Gastroesophageal sphincter (tissue), 4 donors: ENCODE measurements at regions not wholly inside any gene's neighbourhood (a gene's known extent, or its start where the extent isn't known, plus 50 kb on each side); places are given as distances from the start of the nearest gene placed in this dataset.

Source experiments
- ATAC-seq: fragments of 150-250 bp; one replicate; pipeline ENCODE4 v1.9.1; 2016; ENCODE audit warnings: mild to moderate bottlenecking, moderate library complexity
- H3K27ac ChIP-seq, 4 donors: fragments of 200-600 bp; sonication (generic) in 3 of 4; 1 replicate in 3 of 4; 2 replicates in 1 of 4; pipeline ENCODE4 v1.5.1; 2016 to 2019
- H3K27me3 ChIP-seq: fragments of 200-600 bp; sonication (generic); one replicate; pipeline ENCODE4 v1.5.1; 2019
- H3K36me3 ChIP-seq, 2 donors: fragments of 200-600 bp; sonication (generic); one replicate each; pipeline ENCODE4 v1.5.1; 2019; ENCODE audit warnings: control low read depth in 1 of 2
- H3K4me1 ChIP-seq, 3 donors: fragments of 200-600 bp; sonication (generic); 1 replicate in 2 of 3; 2 replicates in 1 of 3; pipeline ENCODE4 v1.5.1; 2016 to 2019; ENCODE audit warnings: control low read depth in 2 of 3
- H3K4me3 ChIP-seq, 2 donors: fragments of 200-600 bp; sonication (generic); one replicate each; pipeline ENCODE4 v1.5.1; 2019; ENCODE audit warnings: mild to moderate bottlenecking in 1 of 2, moderate library complexity in 1 of 2
- H3K9me3 ChIP-seq, 3 donors: fragments of 200-600 bp; sonication (generic); one replicate each; pipeline ENCODE4 v1.5.1; 2017 to 2019; ENCODE audit warnings: control low read depth in 2 of 3
- EP300 ChIP-seq: sonication (generic); formaldehyde crosslinking; IDR thresholded peaks from one replicate; pipeline ENCODE4 v1.6.1; 2017; ENCODE audit warnings: antibody characterized with exemption, mild to moderate bottlenecking
- POLR2A ChIP-seq, 2 donors: fragments of 450-650 bp; IDR thresholded peaks; one replicate each; pipeline ENCODE4 v1.6.1; 2017; ENCODE audit warnings: antibody characterized with exemption in 2 of 2, mild to moderate bottlenecking in 2 of 2, moderate library complexity in 1 of 2
- POLR2AphosphoS5 ChIP-seq: sonication (generic); formaldehyde crosslinking; IDR thresholded peaks from one replicate; pipeline ENCODE4 v1.6.1; 2017; ENCODE audit warnings: antibody characterized with exemption
- WGBS, 2 donors: methylation state at CpG; one replicate each; pipeline ENCODE4 v1.1.5; 2018; ENCODE audit warnings: low coverage in 1 of 2; 5-methylcytosine and 5-hydroxymethylcytosine counted together
- TF ChIP-seq, protein P1 (sequence below), 4 experiments: fragments of 200-600 bp in 2 of 4; fragments of 450-650 bp in 2 of 4; sonication (generic) in 1 of 4; IDR thresholded peaks; one replicate each; pipeline ENCODE4 v1.5.1; 2017 to 2019; ENCODE audit warnings: antibody characterized with exemption in 4 of 4, mild to moderate bottlenecking in 2 of 4, moderate library complexity in 2 of 4

DNA sequence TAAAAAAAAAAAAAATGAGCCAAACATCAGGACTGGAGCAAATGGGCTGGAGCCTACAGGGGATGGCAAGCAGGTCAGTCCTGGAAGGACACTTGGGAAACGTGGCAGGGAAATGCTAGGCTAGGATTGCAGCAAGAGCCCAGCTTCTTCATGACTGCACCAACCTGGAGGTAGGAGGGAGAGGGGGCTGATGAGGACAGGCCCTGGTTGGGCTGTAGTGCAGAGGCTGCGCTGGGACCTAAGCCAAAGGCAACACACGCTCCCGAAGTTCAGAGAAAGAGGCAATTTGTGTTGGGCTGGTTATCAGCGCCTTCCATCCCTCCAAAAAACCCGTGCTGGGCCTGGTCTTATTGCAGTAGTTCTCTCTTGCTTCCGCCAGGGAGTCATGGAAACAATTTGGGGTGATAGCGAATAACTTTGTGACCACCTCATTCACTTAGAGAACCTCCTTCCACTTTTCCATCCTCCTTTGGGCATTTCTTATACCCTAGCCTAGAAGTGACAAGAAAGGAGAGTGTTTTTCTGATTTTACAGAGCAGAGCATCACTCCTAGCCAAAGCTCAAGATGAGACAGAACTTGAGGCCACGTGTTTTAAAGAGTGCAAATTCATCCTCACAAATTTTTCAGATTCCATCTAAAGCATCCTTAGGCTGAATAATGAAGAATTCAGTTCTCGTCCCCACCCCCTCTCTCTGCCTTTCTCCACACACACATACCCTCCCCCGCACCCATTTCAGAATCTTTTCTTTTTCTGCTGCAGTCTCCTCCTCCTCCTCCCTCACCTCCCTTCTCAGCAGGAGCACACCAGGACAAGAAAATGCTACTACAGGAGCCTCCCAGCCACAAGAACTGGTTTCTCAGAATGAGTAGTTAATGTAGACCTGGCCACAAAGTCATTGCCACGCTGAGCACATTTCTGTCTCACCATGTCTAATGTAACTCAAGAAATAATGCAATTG lies 61.3 kb upstream of the CALM2 start:
- 48 to 62% methylated on average over 10 of the region's 12 CpGs for WGBS, 2 donors
- ATAC-seq = peak; percentile 55
- peak overlapping the region in 2 of 4 donors; percentile 1 to 38 for H3K27ac ChIP-seq

DNA sequence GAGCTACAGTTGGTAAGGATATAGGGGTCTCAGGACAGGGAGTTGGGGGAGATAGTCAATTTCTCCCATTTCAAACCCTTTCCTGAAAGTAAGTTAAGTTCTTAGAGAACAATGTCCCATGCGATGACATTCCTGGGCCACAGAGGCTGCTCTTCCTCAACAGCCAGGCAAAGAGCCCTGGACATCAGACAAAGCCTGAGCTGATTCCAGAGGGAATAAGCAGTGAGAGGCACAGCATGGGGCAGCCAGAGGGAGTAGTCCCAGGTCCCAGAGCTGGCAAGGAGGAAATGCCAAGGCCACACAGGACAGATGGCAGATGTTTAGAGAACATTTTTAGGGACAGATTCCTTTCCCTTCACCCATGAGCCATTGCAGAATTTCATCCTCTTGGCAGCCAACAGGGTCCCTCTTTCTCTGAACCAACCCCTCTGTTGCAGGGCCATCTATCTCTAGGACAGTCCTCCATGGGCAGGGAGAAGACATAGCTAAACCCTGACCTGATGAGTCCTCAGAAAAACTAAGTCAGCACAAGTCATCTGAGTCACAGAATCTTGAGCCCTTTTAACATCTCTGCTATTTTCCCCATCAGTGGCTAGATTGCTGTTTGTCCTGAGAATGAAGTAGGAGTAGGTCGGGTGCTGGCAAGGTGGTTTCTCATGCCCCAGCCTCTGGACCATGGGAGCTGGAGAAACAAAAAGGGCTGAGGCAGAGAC lies 60.3 kb upstream of the CALM2 start:
- WGBS, 2 donors = 67% methylated on average over 1 of the region's 2 CpGs; no CpG with 5 or more reads in 1 of the 2 donors
- H3K36me3 ChIP-seq = no peaks in the 10 kb centered on the region
- H3K27ac ChIP-seq = peak overlapping the region in 1 of 4 donors; percentile 1
- H3K4me3 ChIP-seq = no peak overlapping the region
- TF ChIP-seq EP300 = no peak
- TF ChIP-seq POLR2AphosphoS5 = no peak
- TF ChIP-seq POLR2A (IDR thresholded peaks at IDR 0.05) = no peak
- TF ChIP-seq, protein P1, sequence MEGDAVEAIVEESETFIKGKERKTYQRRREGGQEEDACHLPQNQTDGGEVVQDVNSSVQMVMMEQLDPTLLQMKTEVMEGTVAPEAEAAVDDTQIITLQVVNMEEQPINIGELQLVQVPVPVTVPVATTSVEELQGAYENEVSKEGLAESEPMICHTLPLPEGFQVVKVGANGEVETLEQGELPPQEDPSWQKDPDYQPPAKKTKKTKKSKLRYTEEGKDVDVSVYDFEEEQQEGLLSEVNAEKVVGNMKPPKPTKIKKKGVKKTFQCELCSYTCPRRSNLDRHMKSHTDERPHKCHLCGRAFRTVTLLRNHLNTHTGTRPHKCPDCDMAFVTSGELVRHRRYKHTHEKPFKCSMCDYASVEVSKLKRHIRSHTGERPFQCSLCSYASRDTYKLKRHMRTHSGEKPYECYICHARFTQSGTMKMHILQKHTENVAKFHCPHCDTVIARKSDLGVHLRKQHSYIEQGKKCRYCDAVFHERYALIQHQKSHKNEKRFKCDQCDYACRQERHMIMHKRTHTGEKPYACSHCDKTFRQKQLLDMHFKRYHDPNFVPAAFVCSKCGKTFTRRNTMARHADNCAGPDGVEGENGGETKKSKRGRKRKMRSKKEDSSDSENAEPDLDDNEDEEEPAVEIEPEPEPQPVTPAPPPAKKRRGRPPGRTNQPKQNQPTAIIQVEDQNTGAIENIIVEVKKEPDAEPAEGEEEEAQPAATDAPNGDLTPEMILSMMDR (IDR thresholded peaks at IDR 0.05) = no peak
- H3K9me3 ChIP-seq = no peaks in the 10 kb centered on the region
- no peaks in the 10 kb centered on the region for H3K27me3 ChIP-seq
- peaks cover 0 to 17% (median 5%) of the 10 kb centered on the region in 3 donors for H3K4me1 ChIP-seq
- ATAC-seq = no peak

More for the DNA sequence above, 61.3 kb upstream of the CALM2 start:
- TF ChIP-seq, protein P1 (IDR thresholded peaks at IDR 0.05) = no peak
- TF ChIP-seq POLR2AphosphoS5 = peak; percentile 33
- no peaks in the 10 kb centered on the region for H3K9me3 ChIP-seq
- H3K4me3 ChIP-seq = no peak overlapping the region
- no peaks in the 10 kb centered on the region for H3K36me3 ChIP-seq
- H3K27me3 ChIP-seq = no peaks in the 10 kb centered on the region
- peaks cover 0 to 17% (median 5%) of the 10 kb centered on the region in 3 donors for H3K4me1 ChIP-seq

DNA sequence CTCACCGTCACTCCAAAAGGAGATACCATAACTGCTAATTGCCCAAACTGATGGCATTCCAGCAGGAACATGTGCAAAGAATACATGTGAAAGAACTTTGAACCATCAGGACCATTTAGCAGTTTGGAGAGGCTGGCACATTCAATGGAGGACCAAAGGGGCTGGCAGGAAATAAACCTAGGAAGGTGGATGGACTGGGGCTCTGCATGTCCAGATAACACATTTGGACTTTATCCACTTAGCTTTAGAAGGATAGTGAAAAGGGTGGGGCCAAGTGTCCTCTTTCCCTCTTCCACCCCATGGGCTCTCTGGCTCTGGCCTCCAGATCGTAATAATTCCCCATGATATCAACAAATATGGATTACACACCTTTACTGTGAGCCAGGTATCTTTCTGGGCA lies 58.8 kb upstream of the CALM2 start:
- Histone ChIP-seq H3K4me1 (peaks cover 0 to 28% (median 8%) of the 10 kb centered on the region in 3 donors), H3K4me3 (no peak overlapping the region), H3K27me3 (no peaks in the 10 kb centered on the region), H3K36me3 (no peaks in the 10 kb centered on the region), H3K27ac (no peak overlapping the region), H3K9me3 (no peaks in the 10 kb centered on the region)
- WGBS, 2 donors = 100% methylated on average over 1 to 2 of the region's 2 CpGs
- no peak for ATAC-seq
- TF ChIP-seq EP300 = no peak
- TF ChIP-seq, protein P1 (IDR thresholded peaks at IDR 0.05) = no peak
- TF ChIP-seq POLR2A (IDR thresholded peaks at IDR 0.05) = no peak
- TF ChIP-seq POLR2AphosphoS5 = no peak

DNA sequence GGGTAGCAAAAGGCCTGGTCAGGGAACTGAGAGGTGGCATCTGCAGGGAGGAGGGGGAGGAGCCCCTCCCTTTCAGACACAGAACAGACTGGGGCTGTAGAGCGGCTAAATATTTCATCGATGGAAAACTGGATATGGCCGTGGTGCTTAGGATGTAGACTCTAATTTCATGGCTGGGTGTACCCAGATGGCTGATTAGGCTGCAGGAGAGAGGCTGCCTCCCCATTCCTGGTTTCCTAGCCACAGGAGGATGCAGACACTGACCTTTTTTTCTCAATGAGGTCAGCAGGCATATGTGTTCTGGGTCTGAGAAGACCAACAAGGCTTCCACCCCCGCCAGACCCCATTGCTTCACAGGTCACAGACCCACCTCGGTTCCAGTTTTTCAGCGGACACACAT lies 58.1 kb upstream of the CALM2 start:
- ATAC-seq = no peak
- WGBS, 2 donors = 83 to 89% methylated on average over 3 of the region's 6 CpGs
- Histone ChIP-seq H3K4me3 (no peak overlapping the region), H3K9me3 (no peaks in the 10 kb centered on the region), H3K27me3 (no peaks in the 10 kb centered on the region), H3K27ac (no peak overlapping the region), H3K4me1 (peaks cover 0 to 30% (median 8%) of the 10 kb centered on the region in 3 donors), H3K36me3 (no peaks in the 10 kb centered on the region)
- TF ChIP-seq EP300 = no peak
- TF ChIP-seq POLR2AphosphoS5 = no peak
- TF ChIP-seq, protein P1 (IDR thresholded peaks at IDR 0.05) = no peak
- no peak for TF ChIP-seq POLR2A (IDR thresholded peaks at IDR 0.05)
